HUES6 (cell line): ENCODE measurements at regions not wholly inside any gene's neighbourhood (a gene's known extent, or its start where the extent isn't known, plus 50 kb on each side); places are given as distances from the start of the nearest gene placed in this dataset.

Experiments used
- H3K27ac ChIP-seq: 2 replicates; pipeline ENCODE4 v1.7.0; 2013; ENCODE audit warnings: low read depth, mild to moderate bottlenecking, low read length, inconsistent platforms
- H3K27me3 ChIP-seq: 2 replicates; pipeline ENCODE4 v1.6.1; 2013; ENCODE audit warnings: low read length; ENCODE audit not compliant: control insufficient read depth, insufficient read depth
- H3K36me3 ChIP-seq: 2 replicates; pipeline ENCODE4 v1.6.1; 2013; ENCODE audit warnings: low read length; ENCODE audit not compliant: control insufficient read depth, insufficient read depth
- H3K4me1 ChIP-seq: 2 replicates; pipeline ENCODE4 v1.6.1; 2013; ENCODE audit warnings: low read length; ENCODE audit not compliant: control insufficient read depth, insufficient read depth
- H3K4me3 ChIP-seq: 2 replicates; pipeline ENCODE4 v1.5.1; 2013; ENCODE audit warnings: low read depth, low read length
- H3K9ac ChIP-seq: one replicate; pipeline ENCODE4 v1.6.1; 2013; ENCODE audit warnings: mild to moderate bottlenecking, low read length
- H3K9me3 ChIP-seq: 2 replicates; pipeline ENCODE4 v1.6.1; 2013; ENCODE audit warnings: low read depth, low read length; ENCODE audit not compliant: control insufficient read depth, insufficient read depth

DNA sequence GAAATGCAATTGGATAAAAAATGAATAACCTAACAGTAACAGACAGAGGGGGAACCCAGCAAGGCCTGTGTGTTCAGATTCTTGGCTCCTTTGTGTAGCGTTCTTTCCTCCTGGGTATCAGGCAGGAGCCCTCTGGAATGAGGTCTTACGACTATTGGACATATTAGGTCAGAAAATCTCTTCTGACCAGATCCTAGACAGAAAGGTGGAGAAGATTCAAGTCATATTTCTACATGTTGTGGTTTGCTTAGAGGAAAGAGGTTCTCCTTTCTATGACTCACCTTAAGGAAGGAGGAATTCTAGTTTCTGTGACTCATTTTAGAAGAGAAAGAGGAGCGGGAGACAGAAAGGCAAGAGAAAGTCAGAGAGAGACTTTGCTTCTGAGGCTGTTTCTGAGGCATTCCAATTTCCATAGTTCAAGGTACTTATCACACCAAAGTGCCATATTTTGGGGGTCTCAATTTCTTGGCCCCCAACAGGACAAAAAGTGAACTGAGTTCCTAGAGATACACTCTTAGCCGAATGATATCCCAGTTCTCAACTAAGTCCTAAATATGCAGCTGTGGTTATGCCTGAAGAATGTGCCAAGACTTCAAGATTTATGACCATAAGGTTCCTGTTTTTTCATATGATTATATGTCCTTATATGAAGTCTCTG is 618.6 kb downstream of the ZEB2 start:
- peaks cover 8% of the 10 kb centered on the region; the same call in 1 of the 2 replicates for H3K4me1 ChIP-seq
- H3K27ac ChIP-seq: no peak overlapping the region
- no peaks in the 10 kb centered on the region for H3K9me3 ChIP-seq
- H3K4me3 ChIP-seq: no peak overlapping the region
- no peaks in the 10 kb centered on the region for H3K36me3 ChIP-seq
- H3K27me3 ChIP-seq: no peaks in the 10 kb centered on the region
- H3K9ac ChIP-seq: no peak overlapping the region

DNA sequence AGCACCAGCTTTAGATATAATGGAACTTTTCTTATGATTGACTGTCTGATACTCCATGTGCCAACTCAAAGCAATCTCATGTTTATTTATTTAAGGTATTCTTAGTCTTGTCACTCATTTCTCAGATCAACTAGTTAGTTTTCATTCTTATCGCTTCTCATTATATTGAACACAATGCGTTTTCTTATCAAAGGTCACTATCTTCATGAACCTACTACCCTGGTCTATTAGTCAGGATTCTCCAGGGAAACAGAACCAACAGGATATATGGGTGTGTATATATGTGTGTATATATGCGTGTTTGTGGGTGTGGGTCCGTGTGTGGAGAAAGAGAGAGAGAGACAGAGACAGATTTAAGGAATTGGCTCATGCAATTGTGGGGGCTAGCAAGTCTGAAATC is 619.9 kb downstream of the ZEB2 start:
- H3K9me3 ChIP-seq: no peaks in the 10 kb centered on the region
- no peaks in the 10 kb centered on the region for H3K36me3 ChIP-seq
- H3K27ac ChIP-seq: no peak overlapping the region
- no peaks in the 10 kb centered on the region for H3K4me1 ChIP-seq
- no peak overlapping the region for H3K4me3 ChIP-seq
- H3K9ac ChIP-seq: no peak overlapping the region
- no peaks in the 10 kb centered on the region for H3K27me3 ChIP-seq

DNA sequence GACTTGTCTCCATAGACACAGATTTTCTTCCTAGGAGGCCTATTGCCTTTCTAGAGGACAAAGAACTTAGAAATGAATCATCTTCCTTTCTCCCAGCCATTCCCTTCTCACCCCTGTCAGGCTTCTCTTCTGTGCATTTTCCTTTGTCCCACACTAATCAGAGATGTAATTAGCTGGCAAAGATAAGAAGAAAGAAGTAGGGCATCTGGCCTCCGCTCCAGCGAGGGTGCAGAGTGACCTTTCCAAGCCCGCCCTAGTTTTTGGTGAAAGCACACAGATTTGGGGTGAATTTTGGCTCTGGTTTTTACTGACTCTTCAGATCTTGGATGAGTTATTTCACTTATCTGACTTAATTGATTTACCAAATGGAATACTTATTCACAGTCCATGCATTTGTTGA is 626.5 kb downstream of the ZEB2 start:
- no peak overlapping the region for H3K9ac ChIP-seq
- no peak overlapping the region for H3K27ac ChIP-seq
- H3K27me3 ChIP-seq: peaks cover 7% of the 10 kb centered on the region; the same call in 1 of the 2 replicates
- no peaks in the 10 kb centered on the region for H3K36me3 ChIP-seq
- H3K9me3 ChIP-seq: no peaks in the 10 kb centered on the region
- no peak overlapping the region for H3K4me3 ChIP-seq
- peaks cover 35% of the 10 kb centered on the region for H3K4me1 ChIP-seq

DNA sequence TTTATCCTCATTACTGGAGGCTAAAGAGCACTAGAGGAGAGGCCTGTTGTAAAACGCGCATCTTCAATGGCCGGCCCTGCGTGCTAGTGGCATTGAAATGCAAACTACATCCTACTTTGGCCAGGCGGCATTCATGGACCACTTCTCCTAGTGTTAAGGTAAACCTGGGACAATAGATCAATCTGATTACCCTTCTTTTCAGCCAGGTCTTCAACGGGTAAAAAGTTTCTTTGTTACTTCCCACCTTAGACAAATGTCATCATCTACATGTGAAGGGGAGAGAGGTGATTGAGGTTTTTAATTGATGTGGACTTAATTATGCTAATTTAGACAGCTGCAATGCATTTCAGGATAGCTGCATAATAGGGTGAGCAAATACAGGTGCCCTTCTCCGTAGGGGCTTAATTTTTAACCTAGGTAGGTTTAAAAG is 628.0 kb downstream of the ZEB2 start:
- Histone ChIP-seq H3K4me3 (no peak overlapping the region), H3K9ac (no peak overlapping the region), H3K9me3 (no peaks in the 10 kb centered on the region), H3K36me3 (no peaks in the 10 kb centered on the region), H3K27ac (0 out of 2 replicates have a peak overlapping the region, but pooled peaks have one; percentile 34), H3K4me1 (peaks cover 35% of the 10 kb centered on the region), H3K27me3 (peaks cover 7% of the 10 kb centered on the region; the same call in 1 of the 2 replicates)

DNA sequence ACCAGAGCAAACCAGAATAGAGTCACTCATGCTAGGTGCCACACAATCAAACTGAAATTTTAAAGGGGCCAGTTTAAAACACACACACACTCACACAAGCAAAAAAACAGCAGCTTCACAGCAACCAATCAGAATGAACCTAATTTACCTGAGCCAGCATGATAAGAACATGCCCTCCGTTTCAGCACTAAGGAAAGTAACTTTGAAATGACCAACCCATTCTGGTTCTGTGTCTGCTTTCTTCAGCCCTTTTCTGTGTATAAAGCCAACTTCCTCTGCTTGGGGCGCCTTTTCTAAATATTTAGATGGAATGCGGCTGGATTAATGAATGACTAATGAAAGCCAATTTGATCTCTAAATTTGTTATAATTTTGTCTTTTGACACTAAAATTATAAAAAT is 629.1 kb downstream of the ZEB2 start:
- Histone ChIP-seq H3K36me3 (no peaks in the 10 kb centered on the region), H3K9me3 (no peaks in the 10 kb centered on the region), H3K27ac (no peak overlapping the region), H3K27me3 (peaks cover 7% of the 10 kb centered on the region; the same call in 1 of the 2 replicates), H3K4me1 (peaks cover 35% of the 10 kb centered on the region), H3K4me3 (no peak overlapping the region), H3K9ac (no peak overlapping the region)

DNA sequence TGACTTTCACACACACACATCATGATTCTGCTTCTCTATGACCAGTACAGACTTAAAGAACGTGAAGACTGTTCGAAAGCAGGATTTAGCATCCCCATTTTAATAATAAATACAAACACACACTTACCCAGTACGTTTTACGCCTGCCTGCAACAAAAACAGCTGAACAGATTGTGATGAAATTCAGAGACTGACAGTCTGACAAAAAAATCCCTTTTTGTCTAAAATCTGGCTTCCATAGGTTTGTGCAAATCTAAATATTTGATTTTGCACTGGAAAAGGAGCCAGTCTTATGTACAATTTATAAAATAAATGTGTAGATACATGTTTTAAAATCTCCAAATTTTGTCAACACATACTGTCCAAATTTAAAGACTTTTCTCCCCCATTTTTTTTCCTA is 630.7 kb downstream of the ZEB2 start:
- Histone ChIP-seq H3K9ac (no peak overlapping the region), H3K27ac (no peak overlapping the region), H3K4me1 (peaks cover 35% of the 10 kb centered on the region), H3K27me3 (peaks cover 7% of the 10 kb centered on the region; the same call in 1 of the 2 replicates), H3K4me3 (no peak overlapping the region), H3K36me3 (no peaks in the 10 kb centered on the region), H3K9me3 (no peaks in the 10 kb centered on the region)

DNA sequence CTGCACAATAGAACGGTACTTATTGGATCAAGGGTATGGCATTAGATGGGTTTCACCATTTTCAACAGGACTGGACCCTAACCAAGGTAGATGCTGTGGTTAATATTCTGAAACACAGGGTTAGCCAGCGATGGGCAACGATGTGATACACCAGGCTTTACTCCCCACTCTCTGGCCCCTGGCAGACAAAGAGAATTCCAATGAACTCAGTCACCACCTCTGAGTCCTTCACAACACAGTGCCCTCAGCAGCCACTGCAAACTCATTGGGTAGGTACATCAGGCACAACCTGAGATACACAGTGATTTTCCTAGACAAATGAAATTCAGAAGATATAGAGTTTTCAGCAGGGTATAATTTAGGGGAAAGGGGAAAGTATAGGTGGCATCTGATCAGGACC is 634.5 kb downstream of the ZEB2 start:
- no peak overlapping the region for H3K4me3 ChIP-seq
- no peaks in the 10 kb centered on the region for H3K9me3 ChIP-seq
- peaks cover 8% of the 10 kb centered on the region; the same call in 1 of the 2 replicates for H3K4me1 ChIP-seq
- no peak overlapping the region for H3K9ac ChIP-seq
- H3K36me3 ChIP-seq: no peaks in the 10 kb centered on the region
- H3K27me3 ChIP-seq: no peaks in the 10 kb centered on the region
- H3K27ac ChIP-seq: no peak overlapping the region

DNA sequence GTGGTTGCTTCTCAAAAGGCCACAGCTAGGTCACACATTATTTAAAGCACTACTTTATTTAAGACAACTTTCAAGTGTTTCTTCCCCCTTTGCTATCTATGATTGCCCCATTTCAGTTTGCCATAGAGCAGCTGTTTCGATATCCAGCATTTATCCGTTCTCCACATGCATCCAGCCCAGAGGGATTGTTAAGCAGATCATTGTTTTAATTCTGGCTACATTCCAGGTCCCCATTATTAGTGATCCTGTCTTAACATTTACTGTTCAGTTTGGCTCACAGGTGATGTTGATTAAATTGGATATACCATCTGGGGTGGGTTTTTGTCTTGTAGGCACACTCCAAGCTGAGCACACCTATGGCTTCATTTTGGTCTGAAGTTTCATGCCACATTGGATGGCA is 638.7 kb downstream of the ZEB2 start:
- Histone ChIP-seq H3K4me1 (peaks cover 20% of the 10 kb centered on the region), H3K36me3 (no peaks in the 10 kb centered on the region), H3K9me3 (no peaks in the 10 kb centered on the region), H3K4me3 (no peak overlapping the region), H3K27ac (no peak overlapping the region), H3K27me3 (no peaks in the 10 kb centered on the region), H3K9ac (no peak overlapping the region)

DNA sequence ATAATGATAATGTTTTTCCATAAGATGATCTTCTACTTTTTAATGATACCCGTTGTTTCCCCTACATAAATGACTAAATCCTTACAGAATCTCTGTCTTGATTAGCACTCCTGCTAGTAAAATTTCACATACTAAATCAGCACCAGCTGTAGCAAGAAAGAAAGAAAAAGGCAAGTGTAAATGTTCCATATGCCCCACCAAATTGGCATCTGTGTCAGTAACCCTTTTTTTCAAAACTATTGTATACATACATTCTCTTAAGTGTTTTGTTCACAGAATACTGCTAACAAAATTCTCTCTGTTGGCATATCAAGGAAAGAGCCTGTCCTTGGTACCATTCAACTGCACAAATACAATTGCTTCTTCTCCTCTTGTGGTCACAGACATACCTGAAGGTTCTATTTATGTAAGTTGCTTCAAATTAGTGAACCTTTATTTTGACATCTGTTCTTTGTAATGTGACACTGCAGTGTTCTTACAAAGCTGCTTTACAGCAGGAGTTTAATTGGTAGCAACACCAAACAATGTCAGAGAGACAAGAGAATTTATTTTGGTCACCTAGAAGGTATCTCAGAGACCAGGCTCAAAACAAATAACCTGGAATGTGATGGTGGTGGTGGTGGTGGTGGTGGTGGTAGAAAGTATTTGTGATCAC is 641.9 kb downstream of the ZEB2 start:
- Histone ChIP-seq H3K9ac (no peak overlapping the region), H3K9me3 (peaks cover 15% of the 10 kb centered on the region), H3K36me3 (no peaks in the 10 kb centered on the region), H3K27me3 (no peaks in the 10 kb centered on the region), H3K27ac (no peak overlapping the region), H3K4me1 (peaks cover 20% of the 10 kb centered on the region), H3K4me3 (no peak overlapping the region)

DNA sequence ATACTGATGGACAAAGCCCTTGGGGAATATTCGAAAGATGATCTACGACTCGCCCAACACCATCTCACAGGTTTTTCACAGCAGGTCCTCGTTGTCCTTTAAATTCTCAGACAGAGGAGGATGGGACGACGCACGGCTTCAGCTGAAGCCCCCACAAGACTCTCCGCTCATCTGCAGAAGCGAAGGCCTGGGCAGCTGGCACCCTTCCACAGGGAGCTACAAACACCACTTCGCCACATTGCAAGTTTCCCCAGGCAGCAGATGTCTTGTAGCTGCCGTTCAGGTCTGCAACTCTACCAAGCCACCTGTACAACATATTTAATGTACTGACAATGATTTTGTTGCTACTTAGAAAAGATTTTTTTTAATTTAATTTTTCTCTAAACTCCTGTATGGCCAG is 642.9 kb downstream of the ZEB2 start:
- no peak overlapping the region for H3K9ac ChIP-seq
- H3K27me3 ChIP-seq: no peaks in the 10 kb centered on the region
- no peak overlapping the region for H3K4me3 ChIP-seq
- no peak overlapping the region for H3K27ac ChIP-seq
- H3K9me3 ChIP-seq: peaks cover 17% of the 10 kb centered on the region
- H3K36me3 ChIP-seq: no peaks in the 10 kb centered on the region
- H3K4me1 ChIP-seq: peaks cover 20% of the 10 kb centered on the region
